HCT116 (cell line): ENCODE measurements at regions not wholly inside any gene's neighbourhood (a gene's known extent, or its start where the extent isn't known, plus 50 kb on each side); places are given as distances from the start of the nearest gene placed in this dataset.

Source experiments
- ATAC-seq: fragments of 200-7000 bp; cut with Tn5 transposase; 2 replicates; pipeline ENCODE4 v1.9.1; 2020; ENCODE audit warnings: mild to moderate bottlenecking, moderate library complexity
- BruUV-seq: library from RNA; stranded (reverse); fragments of 400-500 nt; replicated peaks from 2 replicates; lab custom pipeline; 2021; lab: Mats Ljungman, UMichigan
- CTCF ChIA-PET: fragments of 300-600 bp; sonication (Branson Sonifier 250); formaldehyde crosslinking; loops from one replicate; lab custom pipeline; 2021; ENCODE audit warnings: antibody characterized with exemption; lab: Charles Lee
- POLR2A ChIA-PET: fragments of 300-600, 350-600 bp; sonication (Branson Sonifier 250); formaldehyde crosslinking; loops from one replicate; lab custom pipeline; 2021; ENCODE audit warnings: antibody characterized with exemption; lab: Charles Lee
- RAD21 ChIA-PET, 2 experiments: fragments of 300-600 bp; sonication (Branson Sonifier 250); formaldehyde crosslinking; loops; one replicate each; lab custom pipeline; 2023; ENCODE audit warnings: low total read pairs in 2 of 2; ENCODE audit not compliant: uncharacterized antibody in 2 of 2, unreplicated experiment in 2 of 2, low non-redundant PET in 1 of 2; lab: Charles Lee
- DNase-seq: peaks from one replicate; pipeline ENCODE4 v3.0.0-alpha.2; 2010; ENCODE audit warnings: low read depth, low spot score
- H2AFZ ChIP-seq: fragments of 200-600 bp; shearing (Covaris generic), sonication (generic); 2 replicates; pipeline ENCODE4 v1.6.1; 2017; ENCODE audit warnings: low read depth, mixed run types, mixed read lengths, antibody characterized with exemption, low read length; ENCODE audit not compliant: poor library complexity, severe bottlenecking
- H3K27ac ChIP-seq: 2 replicates; pipeline ENCODE4 v1.5.1; 2012; ENCODE audit warnings: low read depth, low read length
- H3K27me3 ChIP-seq: fragments of 200-600 bp; sonication (generic); 2 replicates; pipeline ENCODE4 v1.6.1; 2016; ENCODE audit warnings: mixed run types, low read length, mixed read lengths; ENCODE audit not compliant: insufficient read depth
- H3K36me3 ChIP-seq, 2 experiments: fragments of 200-500 bp in 1 of 2; fragments of 200-600 bp in 1 of 2; sonication (Bioruptor generic) in 1 of 2; sonication (generic) in 1 of 2; 2 replicates each; pipeline versions ENCODE4 v1.5.1 to v1.6.1; 2014 to 2016; ENCODE audit warnings: low read length in 2 of 2, inconsistent platforms in 1 of 2, mixed read lengths in 1 of 2, mixed run types in 1 of 2; ENCODE audit not compliant: insufficient read depth in 2 of 2, control insufficient read depth in 1 of 2
- H3K4me1 ChIP-seq, 2 experiments: fragments of 200-600 bp in 1 of 2; sonication (generic) in 1 of 2; 2 replicates each; pipeline versions ENCODE4 v1.5.1 to v1.6.1; 2012 to 2017; ENCODE audit warnings: low read length in 2 of 2, inconsistent platforms in 1 of 2, mild to moderate bottlenecking in 1 of 2, mixed read lengths in 1 of 2, mixed run types in 1 of 2, moderate library complexity in 1 of 2; ENCODE audit not compliant: insufficient read depth in 2 of 2, control insufficient read depth in 1 of 2
- H3K4me2 ChIP-seq: fragments of 200-600 bp; sonication (generic); 2 replicates; pipeline ENCODE4 v1.6.1; 2017; ENCODE audit warnings: mixed run types, low read length, mixed read lengths
- H3K4me3 ChIP-seq, 2 experiments: fragments of 200-600 bp in 1 of 2; sonication (generic) in 1 of 2; replicated peaks in 1 of 2; 2 replicates each; pipeline ENCODE4 v1.5.1; 2011 to 2016; ENCODE audit warnings: low read length in 2 of 2, control low read depth in 1 of 2, low read depth in 1 of 2, mild to moderate bottlenecking in 1 of 2, mixed read lengths in 1 of 2, mixed run types in 1 of 2
- H3K79me2 ChIP-seq: fragments of 200-600 bp; sonication (generic); 2 replicates; pipeline ENCODE4 v1.6.1; 2017; ENCODE audit warnings: mild to moderate bottlenecking, mixed run types, low read length, moderate library complexity, mixed read lengths; ENCODE audit not compliant: insufficient read depth
- H3K9ac ChIP-seq: fragments of 200-600 bp; sonication (generic); 2 replicates; pipeline ENCODE4 v1.6.1; 2016; ENCODE audit warnings: low read length, mixed read lengths
- H3K9me2 ChIP-seq: fragments of 200-600 bp; sonication (generic), shearing (Covaris generic); 2 replicates; pipeline ENCODE4 v1.6.1; 2017; ENCODE audit warnings: mixed run types, mild to moderate bottlenecking, moderate library complexity; ENCODE audit not compliant: insufficient read depth
- H3K9me3 ChIP-seq, 2 experiments: fragments of 200-500 bp in 1 of 2; fragments of 200-600 bp in 1 of 2; sonication (Bioruptor generic) in 1 of 2; sonication (generic) in 1 of 2; 2 replicates each; pipeline ENCODE4 v1.6.1; 2014 to 2017; ENCODE audit warnings: low read length in 2 of 2, mixed read lengths in 2 of 2, inconsistent platforms in 1 of 2, low read depth in 1 of 2, mild to moderate bottlenecking in 1 of 2, mixed run types in 1 of 2, moderate library complexity in 1 of 2; ENCODE audit not compliant: control insufficient read depth in 1 of 2, insufficient read depth in 1 of 2
- H4K20me1 ChIP-seq: fragments of 200-600 bp; sonication (generic), shearing (Covaris generic); 2 replicates; pipeline ENCODE4 v1.6.1; 2017; ENCODE audit warnings: mixed run types, mild to moderate bottlenecking, moderate library complexity; ENCODE audit not compliant: insufficient read depth
- CTCF ChIP-seq, 3 experiments: fragments of 200-600 bp in 1 of 3; sonication (generic) in 1 of 3; IDR thresholded peaks in 2 of 3; conservative IDR thresholded peaks in 1 of 3; 2 replicates each; pipeline ENCODE4 v1.5.1; 2012 to 2017; ENCODE audit warnings: low read depth in 2 of 3, low read length in 2 of 3, antibody characterized with exemption in 1 of 3, borderline replicate concordance in 1 of 3, control low read depth in 1 of 3, mild to moderate bottlenecking in 1 of 3, mixed read lengths in 1 of 3, mixed run types in 1 of 3, moderate library complexity in 1 of 3; ENCODE audit not compliant: insufficient read depth in 1 of 3
- ELF1 ChIP-seq: IDR thresholded peaks from 2 replicates; pipeline ENCODE4 v1.6.1; 2012; ENCODE audit warnings: low read depth, borderline replicate concordance
- FOSL1 ChIP-seq: IDR thresholded peaks from 2 replicates; pipeline ENCODE4 v1.6.1; 2012; ENCODE audit warnings: low read depth
- JUND ChIP-seq: IDR thresholded peaks from 2 replicates; pipeline ENCODE4 v1.6.1; 2012
- MAX ChIP-seq: IDR thresholded peaks from 2 replicates; pipeline ENCODE4 v1.6.1; 2012
- POLR2A ChIP-seq: IDR thresholded peaks from 2 replicates; pipeline ENCODE4 v1.7.0; 2011; ENCODE audit warnings: borderline replicate concordance; ENCODE audit not compliant: insufficient read depth, insufficient read length; ENCODE audit errors: extremely low read depth
- POLR2AphosphoS5 ChIP-seq: IDR thresholded peaks from 2 replicates; pipeline ENCODE4 v1.6.1; 2011; ENCODE audit warnings: mild to moderate bottlenecking, low read depth, low read length, moderate library complexity
- REST ChIP-seq: IDR thresholded peaks from 2 replicates; pipeline ENCODE4 v1.6.1; 2012; ENCODE audit warnings: low read depth
- SIN3A ChIP-seq: IDR thresholded peaks from 2 replicates; pipeline ENCODE4 v1.6.1; 2012; ENCODE audit warnings: low read depth
- SRF ChIP-seq: IDR thresholded peaks from 2 replicates; pipeline ENCODE4 v1.6.1; 2012; ENCODE audit warnings: low read depth
- TCF7L2 ChIP-seq: IDR thresholded peaks from 2 replicates; pipeline ENCODE4 v1.7.0; 2011; ENCODE audit warnings: borderline replicate concordance, inconsistent platforms; ENCODE audit not compliant: insufficient read depth, insufficient read length; ENCODE audit errors: extremely low read depth
- ZFX ChIP-seq: fragments of 450-650 bp; IDR thresholded peaks from 2 replicates; pipeline ENCODE4 v1.6.1; 2017
- ZNF274 ChIP-seq: fragments of 200-500 bp; sonication (Bioruptor generic); IDR thresholded peaks from 2 replicates; pipeline ENCODE4 v1.6.1; 2014; ENCODE audit warnings: mild to moderate bottlenecking, low read depth, low read length, inconsistent platforms
- intact Hi-C: fragments of 100-400 bp; cut with micrococcal nuclease; formaldehyde crosslinking; loops from 2 replicates; pipeline ENCODE4 v1.10.0; 2022

GRCh38 chr2:199679883-199680282 lies 171.1 kb downstream of the FTCDNL1 start:
- no peak overlapping the region for H3K27ac ChIP-seq
- POLR2A ChIA-PET: no interaction called here
- TF ChIP-seq ELF1 (no peak), ZFX (no peak), FOSL1 (no peak), CTCF (IDR thresholded peaks at IDR 0.05 in 2 of 3, conservative IDR thresholded peaks at IDR 0.05 in 1 of 3; ENCODE audit: borderline replicate concordance in 1 of 3, insufficient read depth in 1 of 3, low read depth in 2 of 3, low read length in 2 of 3) (no peak), ZNF274 (no peak), TCF7L2 (no peak), SRF (no peak), SIN3A (no peak), POLR2AphosphoS5 (no peak), REST (no peak), POLR2A (no peak), JUND (no peak), MAX (no peak)
- no peaks in the 10 kb centered on the region for H3K27me3 ChIP-seq
- H4K20me1 ChIP-seq: no peaks in the 10 kb centered on the region; the same call in 1 of the 2 replicates
- ATAC-seq: no peak
- no peak overlapping the region for H3K4me3 ChIP-seq
- no peaks in the 10 kb centered on the region for H3K79me2 ChIP-seq
- DNase-seq: no peak
- H3K9me2 ChIP-seq: no peaks in the 10 kb centered on the region
- intact Hi-C loops: no loop called here
- RAD21 ChIA-PET: no interaction called here
- no TSS peak for BruUV-seq
- CTCF ChIA-PET: no interaction called here
- H3K36me3 ChIP-seq: no peaks in the 10 kb centered on the region
- H3K4me1 ChIP-seq: no peaks in the 10 kb centered on the region
- H3K9me3 ChIP-seq: no peaks in the 10 kb centered on the region
- no peak overlapping the region for H3K4me2 ChIP-seq
- no peak overlapping the region for H3K9ac ChIP-seq
- H2AFZ ChIP-seq: no peak overlapping the region
